ENCODE measurements at regions not wholly inside any gene's neighbourhood (a gene's known extent, or its start where the extent isn't known, plus 50 kb on each side); places are given as distances from the start of the nearest gene placed in this dataset.

GRCh38 chr9:12253941-12254340, 439.2 kb upstream of the TYRP1 start:
- TF ChIP-seq POLR2A (IDR thresholded peaks at IDR 0.05; ENCODE audit: low read length) (no peak), GATA1 (IDR thresholded peaks at IDR 0.05; ENCODE audit: low read depth, low read length) (no peak)
